Sigmoid colon (tissue), 6 donors: ENCODE measurements at regions not wholly inside any gene's neighbourhood (a gene's known extent, or its start where the extent isn't known, plus 50 kb on each side); places are given as distances from the start of the nearest gene placed in this dataset.

Experiments used
- DNase-seq: peaks from one replicate; pipeline ENCODE4 v3.0.0-alpha.2; 2019
- H3K27ac ChIP-seq, 4 donors: fragments of 200-600 bp; sonication (generic); one replicate each; pipeline ENCODE4 v1.5.1; 2016 to 2019; ENCODE audit warnings: mild to moderate bottlenecking in 1 of 4
- H3K27me3 ChIP-seq, 3 donors: fragments of 200-600 bp; sonication (generic); one replicate each; pipeline ENCODE4 v1.5.1; 2019; ENCODE audit warnings: mild to moderate bottlenecking in 1 of 3
- H3K36me3 ChIP-seq, 4 donors: fragments of 200-600 bp; sonication (generic); one replicate each; pipeline ENCODE4 v1.5.1; 2016 to 2019
- H3K4me1 ChIP-seq, 4 donors: fragments of 200-600 bp; sonication (generic); one replicate each; pipeline ENCODE4 v1.5.1; 2017 to 2019
- H3K4me3 ChIP-seq, 4 donors: fragments of 200-600 bp; sonication (generic); one replicate each; pipeline ENCODE4 v1.5.1; 2017 to 2019; ENCODE audit warnings: mild to moderate bottlenecking in 2 of 4, moderate library complexity in 1 of 4
- H3K9me3 ChIP-seq, 4 donors: fragments of 200-600 bp in 3 of 4; sonication (generic) in 3 of 4; one replicate each; pipeline versions ENCODE4 v1.5.1 to v1.6.1; 2013 to 2019
- CTCF ChIP-seq, 4 experiments: fragments of 450-650 bp in 3 of 4; fragments of 200-600 bp in 1 of 4; IDR thresholded peaks; one replicate each; pipeline ENCODE4 v1.5.1; 2016 to 2019; ENCODE audit warnings: antibody characterized with exemption in 4 of 4, mild to moderate bottlenecking in 3 of 4, moderate library complexity in 2 of 4
- EP300 ChIP-seq, 4 donors: sonication (generic); formaldehyde crosslinking; IDR thresholded peaks; one replicate each; pipeline ENCODE4 v1.6.1; 2017; ENCODE audit warnings: antibody characterized with exemption in 4 of 4
- POLR2A ChIP-seq, 2 donors: fragments of 450-650 bp; IDR thresholded peaks; one replicate each; pipeline ENCODE4 v1.6.1; 2016; ENCODE audit warnings: antibody characterized with exemption in 2 of 2, mild to moderate bottlenecking in 2 of 2, moderate library complexity in 2 of 2
- POLR2AphosphoS5 ChIP-seq, 4 donors: sonication (generic); formaldehyde crosslinking; IDR thresholded peaks; one replicate each; pipeline ENCODE4 v1.6.1; 2017; ENCODE audit warnings: antibody characterized with exemption in 4 of 4
- WGBS, 2 donors: extraction: QIAGEN DNeasy Blood & Tissue Kit; methylation state at CpG; one replicate each; pipeline ENCODE4 v1.1.7; 2013; 5-methylcytosine and 5-hydroxymethylcytosine counted together
- intact Hi-C: fragments of 100-400 bp; cut with DNase I; formaldehyde crosslinking; loops from one replicate; pipeline ENCODE4 v1.15.1; 2023
- donor health status: healthy with polysubstance abuse.
- donor health status: healthy.

- H3K27me3 ChIP-seq: no peaks in the 10 kb centered on the region
Measured at GRCh38 chr2:209044307-209044706, 379.5 kb upstream of the MAP2 start.

GRCh38 chr2:209046163-209046562 lies 377.7 kb upstream of the MAP2 start:
- Histone ChIP-seq H3K36me3 (no peaks in the 10 kb centered on the region), H3K4me1 (no peaks in the 10 kb centered on the region), H3K4me3 (no peak overlapping the region), H3K27me3 (no peaks in the 10 kb centered on the region), H3K27ac (no peak overlapping the region), H3K9me3 (no peaks in the 10 kb centered on the region)
- no peak for TF ChIP-seq POLR2AphosphoS5 (IDR thresholded peaks at IDR 0.05)
- no peak for TF ChIP-seq CTCF (IDR thresholded peaks at IDR 0.05)
- no peak for TF ChIP-seq POLR2A (IDR thresholded peaks at IDR 0.05)
- TF ChIP-seq EP300 (IDR thresholded peaks at IDR 0.05): no peak
- DNase-seq: no peak
- intact Hi-C loops: no loop called here
- WGBS, 2 donors: 95 to 96% methylated on average over 2 of the region's 2 CpGs

More at GRCh38 chr2:209044307-209044706, 379.5 kb upstream of the MAP2 start:
- Histone ChIP-seq H3K4me3 (no peak overlapping the region), H3K9me3 (no peaks in the 10 kb centered on the region), H3K4me1 (no peaks in the 10 kb centered on the region), H3K27ac (no peak overlapping the region), H3K36me3 (no peaks in the 10 kb centered on the region)
- WGBS, 2 donors: 86 to 91% methylated on average over 2 of the region's 2 CpGs
- no peak for DNase-seq
- TF ChIP-seq POLR2A (IDR thresholded peaks at IDR 0.05): no peak
- no peak for TF ChIP-seq POLR2AphosphoS5 (IDR thresholded peaks at IDR 0.05)
- no peak for TF ChIP-seq CTCF (IDR thresholded peaks at IDR 0.05)
- no peak for TF ChIP-seq EP300 (IDR thresholded peaks at IDR 0.05)
- intact Hi-C loops: no loop called here

- Histone ChIP-seq H3K4me1 (no peaks in the 10 kb centered on the region), H3K9me3 (no peaks in the 10 kb centered on the region), H3K4me3 (no peak overlapping the region), H3K27me3 (no peaks in the 10 kb centered on the region), H3K27ac (no peak overlapping the region), H3K36me3 (no peaks in the 10 kb centered on the region)
- DNase-seq: no peak
- WGBS, 2 donors: 52 to 66% methylated on average over 3 of the region's 3 CpGs
- TF ChIP-seq POLR2A (IDR thresholded peaks at IDR 0.05): no peak
- TF ChIP-seq CTCF (IDR thresholded peaks at IDR 0.05): no peak
- no peak for TF ChIP-seq POLR2AphosphoS5 (IDR thresholded peaks at IDR 0.05)
- no peak for TF ChIP-seq EP300 (IDR thresholded peaks at IDR 0.05)
- intact Hi-C loops: no loop called here
Measured at GRCh38 chr2:209049608-209050007, 374.2 kb upstream of the MAP2 start.

GRCh38 chr2:209062210-209062609 lies 361.6 kb upstream of the MAP2 start:
- Histone ChIP-seq H3K4me3 (no peak overlapping the region), H3K27me3 (no peaks in the 10 kb centered on the region), H3K9me3 (no peaks in the 10 kb centered on the region), H3K27ac (no peak overlapping the region), H3K36me3 (no peaks in the 10 kb centered on the region), H3K4me1 (no peaks in the 10 kb centered on the region)
- no peak for TF ChIP-seq CTCF (IDR thresholded peaks at IDR 0.05)
- no peak for TF ChIP-seq POLR2A (IDR thresholded peaks at IDR 0.05)
- no peak for TF ChIP-seq POLR2AphosphoS5 (IDR thresholded peaks at IDR 0.05)
- TF ChIP-seq EP300 (IDR thresholded peaks at IDR 0.05): no peak
- intact Hi-C loops: no loop called here
- DNase-seq: no peak
- WGBS, 2 donors: 88 to 93% methylated on average over 3 of the region's 3 CpGs

- no peak overlapping the region for H3K27ac ChIP-seq
- no peak for DNase-seq
- H3K27me3 ChIP-seq: no peaks in the 10 kb centered on the region
- no peak overlapping the region for H3K4me3 ChIP-seq
- WGBS, 2 donors: 97% methylated on average over 1 of the region's 1 CpG
- TF ChIP-seq EP300 (IDR thresholded peaks at IDR 0.05) (no peak), POLR2A (IDR thresholded peaks at IDR 0.05) (no peak), POLR2AphosphoS5 (IDR thresholded peaks at IDR 0.05) (no peak), CTCF (IDR thresholded peaks at IDR 0.05) (no peak)
- no peaks in the 10 kb centered on the region for H3K36me3 ChIP-seq
- intact Hi-C loops: no loop called here
- no peaks in the 10 kb centered on the region for H3K4me1 ChIP-seq
- H3K9me3 ChIP-seq: no peaks in the 10 kb centered on the region
Measured at GRCh38 chr2:209070262-209070661, 353.6 kb upstream of the MAP2 start.
